GM12873 (cell line): ENCODE measurements at regions not wholly inside any gene's neighbourhood (a gene's known extent, or its start where the extent isn't known, plus 50 kb on each side); places are given as distances from the start of the nearest gene placed in this dataset.

Experiments
- TF ChIP-seq, protein P1 (sequence below): IDR thresholded peaks from 2 replicates; pipeline ENCODE4 v1.5.1; 2012; ENCODE audit warnings: low read depth, mild to moderate bottlenecking, moderate library complexity, low read length, control low read depth; ENCODE audit not compliant: insufficient read depth; ENCODE audit errors: missing control alignments

- TF ChIP-seq, protein P1, sequence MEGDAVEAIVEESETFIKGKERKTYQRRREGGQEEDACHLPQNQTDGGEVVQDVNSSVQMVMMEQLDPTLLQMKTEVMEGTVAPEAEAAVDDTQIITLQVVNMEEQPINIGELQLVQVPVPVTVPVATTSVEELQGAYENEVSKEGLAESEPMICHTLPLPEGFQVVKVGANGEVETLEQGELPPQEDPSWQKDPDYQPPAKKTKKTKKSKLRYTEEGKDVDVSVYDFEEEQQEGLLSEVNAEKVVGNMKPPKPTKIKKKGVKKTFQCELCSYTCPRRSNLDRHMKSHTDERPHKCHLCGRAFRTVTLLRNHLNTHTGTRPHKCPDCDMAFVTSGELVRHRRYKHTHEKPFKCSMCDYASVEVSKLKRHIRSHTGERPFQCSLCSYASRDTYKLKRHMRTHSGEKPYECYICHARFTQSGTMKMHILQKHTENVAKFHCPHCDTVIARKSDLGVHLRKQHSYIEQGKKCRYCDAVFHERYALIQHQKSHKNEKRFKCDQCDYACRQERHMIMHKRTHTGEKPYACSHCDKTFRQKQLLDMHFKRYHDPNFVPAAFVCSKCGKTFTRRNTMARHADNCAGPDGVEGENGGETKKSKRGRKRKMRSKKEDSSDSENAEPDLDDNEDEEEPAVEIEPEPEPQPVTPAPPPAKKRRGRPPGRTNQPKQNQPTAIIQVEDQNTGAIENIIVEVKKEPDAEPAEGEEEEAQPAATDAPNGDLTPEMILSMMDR, result no peak
Measured at GRCh38 chr2:103818176-103818575, 1035.7 kb upstream of the POU3F3 start.

- TF ChIP-seq, protein P1, result no peak
Measured at GRCh38 chr2:103819599-103819998, 1034.3 kb upstream of the POU3F3 start.

- TF ChIP-seq, protein P1, result no peak
Measured at GRCh38 chr2:103823847-103824246, 1030.1 kb upstream of the POU3F3 start.

GRCh38 chr2:103847276-103847675, 1006.6 kb upstream of the POU3F3 start:
- TF ChIP-seq, protein P1, result no peak

- TF ChIP-seq, protein P1, result no peak
Measured at GRCh38 chr2:103859238-103859637, 994.7 kb upstream of the POU3F3 start.

GRCh38 chr2:103860016-103860415, 993.9 kb upstream of the POU3F3 start:
- TF ChIP-seq, protein P1, result no peak

- TF ChIP-seq, protein P1, result no peak
Measured at GRCh38 chr2:103868396-103868795, 985.5 kb upstream of the POU3F3 start.
